Eye (tissue), 1 donor: ENCODE measurements at regions not wholly inside any gene's neighbourhood (a gene's known extent, or its start where the extent isn't known, plus 50 kb on each side); places are given as distances from the start of the nearest gene placed in this dataset.

Experiments
- DNase-seq: peaks from one replicate; pipeline ENCODE4 v3.0.0-alpha.2; 2015

- DNase-seq, result no peak
These were observed 86.1 kb upstream of the CNOT2 start for GRCh38 chr12:70157099-70157498.

DNA sequence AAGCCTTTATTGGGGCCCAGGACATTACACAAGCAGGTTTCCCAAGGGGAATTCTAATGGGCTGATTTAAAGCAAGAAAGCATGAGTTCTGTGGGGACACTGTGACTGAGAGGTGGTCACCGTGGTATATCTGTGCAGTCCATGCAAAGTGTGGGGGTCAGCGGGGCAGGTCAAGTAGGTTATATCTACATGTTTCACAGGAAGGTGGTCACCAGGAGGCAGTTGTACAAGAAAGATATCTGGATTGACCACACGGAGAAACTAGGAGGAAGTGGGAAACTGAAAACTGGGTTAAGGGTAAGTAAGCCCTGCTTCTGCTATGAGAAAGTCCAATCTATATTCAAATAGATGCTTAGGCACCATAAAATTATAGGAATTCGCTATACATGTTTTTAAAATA lies 77.8 kb upstream of the CNOT2 start:
- no peak for DNase-seq

DNA sequence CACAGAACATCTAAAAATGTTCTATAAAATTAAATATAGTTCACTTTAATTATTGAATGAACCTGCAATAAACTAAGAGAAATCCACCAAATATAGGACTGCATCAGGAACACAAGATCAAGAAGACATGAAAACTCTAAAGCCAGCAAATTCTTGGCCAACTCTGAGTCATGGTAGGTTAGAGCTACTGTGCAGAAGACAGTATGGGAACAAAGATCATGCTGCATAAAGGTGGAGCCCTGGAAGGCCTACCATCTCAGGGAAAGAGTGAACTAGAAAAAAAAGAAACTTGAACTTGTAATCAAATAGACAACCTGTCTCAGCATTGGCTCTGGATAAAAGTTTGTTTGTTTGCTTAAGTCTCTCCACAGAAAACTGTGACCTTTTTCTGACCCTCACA lies 66.9 kb upstream of the CNOT2 start:
- no peak for DNase-seq

DNA sequence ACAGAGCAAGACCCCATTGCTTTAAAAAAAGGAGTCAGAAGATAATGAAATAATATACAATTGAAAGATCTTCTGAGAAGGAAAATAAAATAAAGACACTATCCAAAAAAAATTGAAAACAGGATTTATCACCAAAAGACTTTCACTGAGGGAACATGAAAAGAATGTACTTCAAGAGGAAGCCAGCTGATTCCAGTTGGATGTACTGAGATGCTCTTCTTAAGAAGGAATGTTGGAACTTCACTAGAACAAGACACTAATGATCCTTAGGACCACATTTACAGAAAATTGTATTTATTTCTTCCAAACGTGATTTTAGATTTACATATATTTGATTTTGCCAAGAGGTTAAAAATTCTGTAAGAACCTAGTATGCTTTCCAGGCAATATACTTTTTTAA lies 65.6 kb upstream of the CNOT2 start:
- no peak for DNase-seq

- DNase-seq, result no peak
These were observed 65.2 kb upstream of the CNOT2 start for GRCh38 chr12:70178038-70178437.

DNA sequence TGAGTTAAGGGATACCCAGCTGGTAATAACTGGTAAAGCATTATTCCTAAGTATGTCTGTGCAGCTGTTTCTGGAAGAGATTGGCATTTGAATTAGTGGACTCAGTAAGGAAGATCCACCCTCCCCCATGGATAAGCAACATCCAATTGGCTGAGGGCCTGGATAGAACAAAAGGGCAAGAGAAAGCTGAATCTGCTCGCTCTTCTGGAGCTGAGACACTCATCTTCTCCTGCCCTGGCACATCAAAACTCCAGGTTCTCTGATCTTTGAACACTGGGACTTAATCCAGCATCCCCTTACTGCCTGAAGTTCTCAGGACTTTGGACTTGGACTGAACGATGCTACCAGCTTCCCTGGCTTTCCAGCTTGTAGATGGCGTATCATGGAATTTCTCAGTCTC lies 63.1 kb upstream of the CNOT2 start:
- no peak for DNase-seq

GRCh38 chr12:70185301-70185700 lies 57.9 kb upstream of the CNOT2 start:
- DNase-seq, result no peak

- DNase-seq, result no peak
These were observed 56.8 kb upstream of the CNOT2 start for GRCh38 chr12:70186436-70186835.

GRCh38 chr12:70190262-70191010 lies 52.8 kb upstream of the CNOT2 start:
- no peak for DNase-seq
